ENCODE measurements at regions not wholly inside any gene's neighbourhood (a gene's known extent, or its start where the extent isn't known, plus 50 kb on each side); places are given as distances from the start of the nearest gene placed in this dataset.

- Histone ChIP-seq H3K9me3 (peaks cover 0 to 10% (median 0%) of the 10 kb centered on the region in 12 donors), H3K4me1 (no peaks in the 10 kb centered on the region), H3K4me3 (no peak overlapping the region), H3K27me3 (no peaks in the 10 kb centered on the region), H3K27ac (no peak overlapping the region), H3K36me3 (no peaks in the 10 kb centered on the region)
- 35 to 64% (median 43%) methylated on average over 1 of the region's 1 CpG for WGBS, 4 donors
- TF ChIP-seq POLR2A (IDR thresholded peaks at IDR 0.05) = no peak
- no peak for TF ChIP-seq CTCF (IDR thresholded peaks at IDR 0.05)
- intact Hi-C loops (cut with DNase I) = no loop called here
- ATAC-seq (no peak), DNase-seq (no peak)
Observed at GRCh38 chrX:42443267-42443666, 334.7 kb downstream of the PPP1R2C start.

GRCh38 chrX:42442745-42443144 lies 335.2 kb downstream of the PPP1R2C start:
- TF ChIP-seq POLR2A (IDR thresholded peaks at IDR 0.05) (no peak), CTCF (IDR thresholded peaks at IDR 0.05) (no peak)
- Histone ChIP-seq H3K4me1 (no peaks in the 10 kb centered on the region), H3K27ac (no peak overlapping the region), H3K4me3 (no peak overlapping the region), H3K36me3 (no peaks in the 10 kb centered on the region), H3K27me3 (no peaks in the 10 kb centered on the region), H3K9me3 (peaks cover 0 to 10% (median 0%) of the 10 kb centered on the region in 12 donors)
- intact Hi-C loops (cut with DNase I) = no loop called here
- ATAC-seq = no peak
- DNase-seq = no peak

GRCh38 chrX:42437211-42437610 lies 340.8 kb downstream of the PPP1R2C start:
- TF ChIP-seq CTCF (IDR thresholded peaks at IDR 0.05) (no peak), POLR2A (IDR thresholded peaks at IDR 0.05) (no peak)
- ATAC-seq (no peak), DNase-seq (no peak)
- WGBS, 4 donors = 33 to 50% (median 47%) methylated on average over 1 of the region's 1 CpG
- no peak overlapping the region for H3K27ac ChIP-seq
- no peaks in the 10 kb centered on the region for H3K36me3 ChIP-seq
- peaks cover 0 to 10% (median 0%) of the 10 kb centered on the region in 9 donors for H3K27me3 ChIP-seq
- no peaks in the 10 kb centered on the region for H3K4me1 ChIP-seq
- H3K9me3 ChIP-seq = no peaks in the 10 kb centered on the region
- no peak overlapping the region for H3K4me3 ChIP-seq
- intact Hi-C loops (cut with DNase I) = no loop called here

- TF ChIP-seq CTCF (IDR thresholded peaks at IDR 0.05) (no peak), POLR2A (IDR thresholded peaks at IDR 0.05) (no peak)
- 74 to 93% (median 86%) methylated on average over 4 of the region's 4 CpGs for WGBS, 4 donors
- Histone ChIP-seq H3K27ac (no peak overlapping the region), H3K36me3 (no peaks in the 10 kb centered on the region), H3K9me3 (no peaks in the 10 kb centered on the region), H3K4me3 (no peak overlapping the region), H3K27me3 (peaks cover 0 to 17% (median 0%) of the 10 kb centered on the region in 9 donors), H3K4me1 (no peaks in the 10 kb centered on the region)
- DNase-seq (no peak), ATAC-seq (no peak)
- intact Hi-C loops (cut with DNase I) = no loop called here
Observed at GRCh38 chrX:42434458-42435166, 343.4 kb downstream of the PPP1R2C start.

Measured in heart left ventricle (tissue), 16 donors.